HG03108 (cell line): ENCODE measurements at regions not wholly inside any gene's neighbourhood (a gene's known extent, or its start where the extent isn't known, plus 50 kb on each side); places are given as distances from the start of the nearest gene placed in this dataset.

Source experiments
- ATAC-seq: cut with Tn5 transposase; IDR thresholded peaks from one replicate; pipeline ENCODE4 v1.9.1; 2021; ENCODE audit warnings: moderate library complexity; ENCODE audit not compliant: unreplicated experiment

- no peak for ATAC-seq
Observed at GRCh38 chr5:64110222-64110621, 55.4 kb upstream of the RNF180 start.

GRCh38 chr5:64108674-64109073 lies 57.0 kb upstream of the RNF180 start:
- ATAC-seq, result no peak

GRCh38 chr5:64100203-64100602 lies 65.4 kb upstream of the RNF180 start:
- no peak for ATAC-seq

- no peak for ATAC-seq
Observed at GRCh38 chr5:64096771-64097170, 68.9 kb upstream of the RNF180 start.

- no peak for ATAC-seq
Observed at GRCh38 chr5:64077589-64077988, 88.1 kb upstream of the RNF180 start.

GRCh38 chr5:64074533-64074932 lies 91.1 kb upstream of the RNF180 start:
- ATAC-seq, result peak; percentile 78

- no peak for ATAC-seq
Observed at GRCh38 chr5:64069486-64069885, 96.2 kb upstream of the RNF180 start.

GRCh38 chr5:64050296-64050695 lies 88.1 kb upstream of the HTR1A start:
- ATAC-seq, result no peak

GRCh38 chr5:64040490-64040889 lies 78.2 kb upstream of the HTR1A start:
- ATAC-seq, result no peak

GRCh38 chr5:64026493-64026892 lies 64.2 kb upstream of the HTR1A start:
- ATAC-seq, result no peak

GRCh38 chr5:64019746-64020145 lies 57.5 kb upstream of the HTR1A start:
- ATAC-seq, result no peak

GRCh38 chr5:64018966-64019365 lies 56.7 kb upstream of the HTR1A start:
- no peak for ATAC-seq

GRCh38 chr5:64015824-64016223 lies 53.6 kb upstream of the HTR1A start:
- ATAC-seq, result no peak
